HL-60 (cell line): ENCODE measurements at regions not wholly inside any gene's neighbourhood (a gene's known extent, or its start where the extent isn't known, plus 50 kb on each side); places are given as distances from the start of the nearest gene placed in this dataset.

Experiments used
- DNase-seq, 2 experiments: peaks; one replicate each; pipeline ENCODE4 v3.0.0-alpha.2; 2010 to 2020; ENCODE audit warnings: low read depth in 1 of 2, low spot score in 1 of 2
- H3K27ac ChIP-seq: fragments of 250-450 bp; sonication (Bioruptor Pico); replicated peaks from 2 replicates; pipeline ENCODE4 v1.5.1; 2020; ENCODE audit warnings: mild to moderate bottlenecking, moderate library complexity
- H3K27me3 ChIP-seq: fragments of 250-450 bp; sonication (Bioruptor Pico); 2 replicates; pipeline ENCODE4 v1.5.1; 2021; ENCODE audit warnings: mild to moderate bottlenecking, moderate library complexity; ENCODE audit not compliant: insufficient read depth, poor library complexity, severe bottlenecking
- H3K4me3 ChIP-seq: replicated peaks from 2 replicates; pipeline ENCODE4 v1.5.1; 2011; ENCODE audit warnings: mild to moderate bottlenecking, control low read depth, low read length; ENCODE audit not compliant: insufficient read depth
- CTCF ChIP-seq: IDR thresholded peaks from one replicate; pipeline ENCODE4 v1.5.1; 2011; ENCODE audit warnings: low read length, control low read depth, inconsistent platforms; ENCODE audit not compliant: insufficient read depth
- GABPA ChIP-seq: IDR thresholded peaks from 2 replicates; pipeline ENCODE4 v1.6.1; 2012; ENCODE audit warnings: low read depth
- POLR2AphosphoS5 ChIP-seq: IDR thresholded peaks from 2 replicates; pipeline ENCODE4 v1.6.1; 2012; ENCODE audit warnings: low read depth
- SPI1 ChIP-seq: IDR thresholded peaks from 2 replicates; pipeline ENCODE4 v1.6.1; 2012; ENCODE audit warnings: low read depth, mild to moderate bottlenecking, borderline replicate concordance
- TF ChIP-seq, protein P1 (sequence below): IDR thresholded peaks from 2 replicates; pipeline ENCODE4 v1.6.1; 2012; ENCODE audit warnings: low read depth; ENCODE audit not compliant: insufficient replicate concordance

DNA sequence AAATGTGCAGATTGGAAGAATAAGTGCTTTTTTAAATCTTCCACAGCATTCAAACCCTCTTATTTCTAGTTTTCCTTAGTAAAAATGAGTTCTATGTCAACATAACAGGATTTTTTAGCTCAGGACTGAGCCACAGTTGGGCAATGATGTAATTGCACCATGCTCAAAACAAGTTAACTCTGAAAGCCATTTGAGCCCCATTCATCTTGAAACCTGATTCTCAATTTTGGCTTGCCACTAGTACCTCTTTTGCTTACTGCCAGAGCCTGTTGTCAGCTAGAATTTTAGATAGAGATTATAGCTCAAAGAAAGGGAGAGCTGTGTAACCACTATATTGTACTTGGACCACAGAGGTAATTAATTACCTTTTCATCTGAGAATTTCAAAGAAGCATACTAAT is 1028.5 kb upstream of the PHF14 start:
- no peak for DNase-seq
- Histone ChIP-seq H3K4me3 (no peak overlapping the region), H3K27ac (no peak overlapping the region), H3K27me3 (no peaks in the 10 kb centered on the region)
- TF ChIP-seq SPI1 (no peak), CTCF (no peak), POLR2AphosphoS5 (no peak), GABPA (no peak)
- TF ChIP-seq, protein P1, sequence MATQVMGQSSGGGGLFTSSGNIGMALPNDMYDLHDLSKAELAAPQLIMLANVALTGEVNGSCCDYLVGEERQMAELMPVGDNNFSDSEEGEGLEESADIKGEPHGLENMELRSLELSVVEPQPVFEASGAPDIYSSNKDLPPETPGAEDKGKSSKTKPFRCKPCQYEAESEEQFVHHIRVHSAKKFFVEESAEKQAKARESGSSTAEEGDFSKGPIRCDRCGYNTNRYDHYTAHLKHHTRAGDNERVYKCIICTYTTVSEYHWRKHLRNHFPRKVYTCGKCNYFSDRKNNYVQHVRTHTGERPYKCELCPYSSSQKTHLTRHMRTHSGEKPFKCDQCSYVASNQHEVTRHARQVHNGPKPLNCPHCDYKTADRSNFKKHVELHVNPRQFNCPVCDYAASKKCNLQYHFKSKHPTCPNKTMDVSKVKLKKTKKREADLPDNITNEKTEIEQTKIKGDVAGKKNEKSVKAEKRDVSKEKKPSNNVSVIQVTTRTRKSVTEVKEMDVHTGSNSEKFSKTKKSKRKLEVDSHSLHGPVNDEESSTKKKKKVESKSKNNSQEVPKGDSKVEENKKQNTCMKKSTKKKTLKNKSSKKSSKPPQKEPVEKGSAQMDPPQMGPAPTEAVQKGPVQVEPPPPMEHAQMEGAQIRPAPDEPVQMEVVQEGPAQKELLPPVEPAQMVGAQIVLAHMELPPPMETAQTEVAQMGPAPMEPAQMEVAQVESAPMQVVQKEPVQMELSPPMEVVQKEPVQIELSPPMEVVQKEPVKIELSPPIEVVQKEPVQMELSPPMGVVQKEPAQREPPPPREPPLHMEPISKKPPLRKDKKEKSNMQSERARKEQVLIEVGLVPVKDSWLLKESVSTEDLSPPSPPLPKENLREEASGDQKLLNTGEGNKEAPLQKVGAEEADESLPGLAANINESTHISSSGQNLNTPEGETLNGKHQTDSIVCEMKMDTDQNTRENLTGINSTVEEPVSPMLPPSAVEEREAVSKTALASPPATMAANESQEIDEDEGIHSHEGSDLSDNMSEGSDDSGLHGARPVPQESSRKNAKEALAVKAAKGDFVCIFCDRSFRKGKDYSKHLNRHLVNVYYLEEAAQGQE = no peak

GRCh38 chr7:9945857-9946256 is 1027.8 kb upstream of the PHF14 start:
- TF ChIP-seq GABPA (no peak), CTCF (no peak), POLR2AphosphoS5 (no peak), SPI1 (no peak)
- TF ChIP-seq, protein P1 = no peak
- Histone ChIP-seq H3K4me3 (no peak overlapping the region), H3K27me3 (no peaks in the 10 kb centered on the region), H3K27ac (no peak overlapping the region)
- no peak for DNase-seq

GRCh38 chr7:9955138-9955537 is 1018.5 kb upstream of the PHF14 start:
- Histone ChIP-seq H3K27ac (no peak overlapping the region), H3K27me3 (no peaks in the 10 kb centered on the region), H3K4me3 (no peak overlapping the region)
- DNase-seq = no peak
- no peak for TF ChIP-seq GABPA
- no peak for TF ChIP-seq CTCF
- no peak for TF ChIP-seq SPI1

DNA sequence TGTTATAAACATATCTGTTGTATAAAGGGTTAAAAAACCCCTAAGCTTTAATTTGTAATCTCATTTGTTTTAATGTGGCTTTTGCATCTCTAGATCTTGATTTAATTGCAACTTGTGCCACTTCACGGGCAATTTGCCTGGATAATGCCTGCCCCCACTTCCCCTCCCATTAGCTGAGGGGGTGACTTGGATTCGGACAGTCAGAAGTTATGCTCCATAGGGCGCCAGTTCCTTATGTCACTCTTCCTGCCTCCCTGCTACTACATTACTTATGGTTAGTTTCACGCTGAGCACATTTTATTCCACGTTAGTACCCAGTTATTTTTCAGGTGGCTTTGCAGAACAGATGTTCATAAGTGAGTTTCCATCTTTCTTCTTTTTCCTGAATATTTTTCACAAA is 1015.2 kb upstream of the PHF14 start:
- Histone ChIP-seq H3K4me3 (no peak overlapping the region), H3K27ac (no peak overlapping the region), H3K27me3 (no peaks in the 10 kb centered on the region)
- TF ChIP-seq GABPA (no peak), POLR2AphosphoS5 (no peak), CTCF (no peak), SPI1 (no peak)
- TF ChIP-seq, protein P1 = no peak
- no peak for DNase-seq
